ENCODE measurements at regions not wholly inside any gene's neighbourhood (a gene's known extent, or its start where the extent isn't known, plus 50 kb on each side); places are given as distances from the start of the nearest gene placed in this dataset.

DNA sequence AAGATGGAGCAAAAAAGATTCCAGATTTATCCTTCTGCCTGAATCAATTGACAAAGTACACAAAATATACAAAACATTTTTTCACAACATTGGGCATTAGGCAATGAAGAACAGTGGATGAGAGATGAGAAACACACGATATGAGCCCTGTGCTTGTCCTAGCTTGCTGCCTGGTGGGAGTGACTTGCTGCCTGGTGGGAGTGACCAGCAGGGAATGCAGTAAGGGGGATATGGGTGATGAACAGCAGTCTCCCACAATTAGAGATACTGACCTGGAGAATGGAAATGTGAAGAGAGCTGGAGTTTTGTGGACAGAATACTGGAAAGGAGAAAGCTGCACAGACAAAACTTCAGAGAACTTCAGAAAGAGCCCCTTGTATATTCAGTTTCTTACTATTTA is 629.4 kb upstream of the FRG1 start:
- TF ChIP-seq, protein P1, sequence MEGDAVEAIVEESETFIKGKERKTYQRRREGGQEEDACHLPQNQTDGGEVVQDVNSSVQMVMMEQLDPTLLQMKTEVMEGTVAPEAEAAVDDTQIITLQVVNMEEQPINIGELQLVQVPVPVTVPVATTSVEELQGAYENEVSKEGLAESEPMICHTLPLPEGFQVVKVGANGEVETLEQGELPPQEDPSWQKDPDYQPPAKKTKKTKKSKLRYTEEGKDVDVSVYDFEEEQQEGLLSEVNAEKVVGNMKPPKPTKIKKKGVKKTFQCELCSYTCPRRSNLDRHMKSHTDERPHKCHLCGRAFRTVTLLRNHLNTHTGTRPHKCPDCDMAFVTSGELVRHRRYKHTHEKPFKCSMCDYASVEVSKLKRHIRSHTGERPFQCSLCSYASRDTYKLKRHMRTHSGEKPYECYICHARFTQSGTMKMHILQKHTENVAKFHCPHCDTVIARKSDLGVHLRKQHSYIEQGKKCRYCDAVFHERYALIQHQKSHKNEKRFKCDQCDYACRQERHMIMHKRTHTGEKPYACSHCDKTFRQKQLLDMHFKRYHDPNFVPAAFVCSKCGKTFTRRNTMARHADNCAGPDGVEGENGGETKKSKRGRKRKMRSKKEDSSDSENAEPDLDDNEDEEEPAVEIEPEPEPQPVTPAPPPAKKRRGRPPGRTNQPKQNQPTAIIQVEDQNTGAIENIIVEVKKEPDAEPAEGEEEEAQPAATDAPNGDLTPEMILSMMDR (conservative IDR thresholded peaks at IDR 0.05): no peak

DNA sequence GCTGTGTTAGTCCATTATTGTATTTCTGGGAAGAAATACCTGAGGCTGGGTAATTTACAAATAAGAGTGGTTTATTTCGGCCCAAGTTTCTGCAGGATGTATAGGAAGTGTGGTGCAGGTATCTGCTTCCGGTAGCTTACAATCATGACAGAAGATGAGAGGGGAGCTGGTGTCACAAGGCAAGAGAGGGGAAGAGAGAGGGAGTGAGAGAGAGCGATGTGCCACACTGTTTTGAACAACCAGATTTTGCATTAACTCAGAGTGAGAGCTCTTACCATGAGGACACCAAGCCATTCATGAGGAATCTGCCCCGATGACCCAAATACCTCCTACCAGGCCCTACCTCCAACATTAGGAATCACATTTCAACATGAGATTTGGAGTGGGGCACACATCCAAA is 627.6 kb upstream of the FRG1 start:
- H3K27ac ChIP-seq: no peak overlapping the region
- TF ChIP-seq, protein P1 (conservative IDR thresholded peaks at IDR 0.05): no peak

More for the DNA sequence above, 629.4 kb upstream of the FRG1 start:
- H3K27ac ChIP-seq: no peak overlapping the region

DNA sequence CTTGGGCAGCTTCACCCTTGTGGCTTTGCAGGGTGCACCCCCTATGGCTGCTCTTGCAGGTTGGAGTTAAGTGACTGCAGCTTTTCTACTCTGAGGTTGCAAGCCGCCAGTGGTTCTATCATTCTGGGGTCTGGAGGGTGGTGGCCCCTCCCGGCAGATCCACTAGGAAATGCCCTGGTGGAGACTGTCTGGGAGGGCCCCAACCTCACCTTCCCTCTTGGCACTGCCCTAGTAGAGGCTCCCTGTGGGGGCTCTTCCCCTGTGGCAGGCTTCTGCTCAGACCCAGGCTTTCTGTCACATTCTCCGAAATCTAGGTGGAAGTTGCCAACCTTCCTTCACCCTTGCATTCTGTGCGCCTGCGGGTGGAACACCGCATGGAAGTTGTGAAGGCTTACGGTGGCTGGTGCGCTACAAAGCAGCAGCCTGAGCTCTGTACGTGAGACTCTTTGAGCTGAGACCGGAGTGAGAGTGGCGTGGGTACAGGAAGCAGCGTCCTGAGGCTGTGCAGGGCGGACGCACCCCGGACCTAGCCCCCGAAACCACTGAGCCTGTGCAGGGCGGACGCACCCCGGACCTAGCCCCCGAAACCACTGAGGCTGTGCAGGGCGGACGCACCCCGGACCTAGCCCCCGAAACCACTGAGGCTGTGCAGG is 626.7 kb upstream of the FRG1 start:
- TF ChIP-seq, protein P1 (conservative IDR thresholded peaks at IDR 0.05): no peak

DNA sequence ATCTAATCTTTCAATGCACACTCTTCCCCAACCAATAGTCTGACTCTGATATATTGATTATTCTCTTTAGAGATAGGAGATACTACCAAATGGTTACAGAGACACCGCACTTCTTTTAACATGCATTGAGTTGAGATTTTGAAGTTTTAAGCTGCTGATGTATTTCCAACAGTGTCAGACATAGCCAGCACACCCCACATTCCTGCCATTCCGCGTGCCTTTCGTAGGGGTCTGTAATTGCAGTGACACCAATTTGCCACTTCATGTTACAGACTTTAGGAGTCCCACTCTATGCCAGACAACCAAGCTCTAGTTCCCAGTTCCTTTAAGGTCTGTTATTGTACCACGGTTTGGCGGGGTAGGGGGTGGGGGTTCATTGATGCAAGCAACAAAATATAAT is 618.2 kb upstream of the FRG1 start:
- TF ChIP-seq, protein P1 (conservative IDR thresholded peaks at IDR 0.05): no peak
- no peak overlapping the region for H3K27ac ChIP-seq

More for the DNA sequence above, 626.7 kb upstream of the FRG1 start:
- H3K27ac ChIP-seq: no peak overlapping the region

DNA sequence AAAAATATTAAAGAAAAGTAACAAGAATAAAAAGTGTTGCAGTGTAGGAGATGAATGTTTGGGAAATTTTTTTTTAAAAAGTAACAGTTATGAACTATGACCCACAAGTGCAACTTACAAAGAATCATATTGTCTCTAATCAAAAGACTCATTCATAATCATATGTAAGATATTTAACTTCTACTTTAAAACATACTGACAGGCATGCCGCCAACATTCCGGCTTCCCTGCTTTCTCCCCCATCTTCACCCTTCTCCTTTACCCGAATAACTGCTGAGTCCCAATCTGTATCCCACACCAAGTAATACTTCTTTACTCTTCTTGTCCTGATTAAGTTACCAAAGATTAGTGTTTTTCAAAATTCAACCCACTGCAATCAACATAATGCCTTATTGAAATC is 598.8 kb upstream of the FRG1 start:
- TF ChIP-seq, protein P1 (conservative IDR thresholded peaks at IDR 0.05): no peak

DNA sequence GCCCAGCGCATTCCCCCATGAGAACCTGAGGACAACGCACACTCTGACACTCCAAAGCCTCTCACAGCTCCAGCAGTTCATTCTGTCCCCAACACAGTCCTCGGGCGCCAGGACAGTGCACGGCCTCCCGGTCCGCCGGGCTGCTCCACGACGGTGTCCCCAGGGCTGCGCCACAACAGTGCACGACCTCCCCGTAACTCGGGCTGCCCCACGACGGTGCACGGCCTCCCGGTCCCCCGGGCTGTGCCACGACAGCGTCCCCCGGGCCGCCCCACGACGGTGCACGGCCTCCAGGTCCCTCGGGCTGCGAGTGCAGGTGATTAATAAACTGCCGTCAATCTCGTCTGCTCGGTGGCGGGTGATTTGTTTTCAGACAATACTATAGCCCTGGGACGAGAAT is 585.1 kb upstream of the FRG1 start:
- TF ChIP-seq, protein P1 (conservative IDR thresholded peaks at IDR 0.05): no peak
- H3K27ac ChIP-seq: no peak overlapping the region

More for the DNA sequence above, 598.8 kb upstream of the FRG1 start:
- no peak overlapping the region for H3K27ac ChIP-seq

DNA sequence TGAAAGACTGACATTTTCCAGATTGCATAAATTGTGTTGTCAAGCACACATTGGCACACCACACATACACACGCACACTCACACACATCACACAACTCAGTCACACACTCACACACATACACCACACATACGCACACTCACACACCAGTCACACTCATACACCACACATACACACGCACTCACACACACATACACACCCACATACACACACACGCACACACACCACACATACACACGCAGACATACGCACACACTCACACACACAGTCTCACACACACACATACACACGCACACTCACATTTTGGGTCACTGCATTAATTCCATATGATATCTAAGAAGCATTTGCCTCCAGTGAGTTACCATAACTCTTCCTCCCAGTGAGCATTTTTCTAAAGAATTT is 578.3 kb upstream of the FRG1 start:
- no peak overlapping the region for H3K27ac ChIP-seq
- TF ChIP-seq, protein P1 (conservative IDR thresholded peaks at IDR 0.05): no peak

All from VCaP (cell line).